Lower leg skin (tissue), 3 donors: ENCODE measurements at regions not wholly inside any gene's neighbourhood (a gene's known extent, or its start where the extent isn't known, plus 50 kb on each side); places are given as distances from the start of the nearest gene placed in this dataset.

Source experiments
- CTCF ChIP-seq, 3 donors: fragments of 450-650 bp; IDR thresholded peaks; one replicate each; pipeline ENCODE4 v1.5.1; 2016; ENCODE audit warnings: antibody characterized with exemption in 3 of 3, mild to moderate bottlenecking in 3 of 3, moderate library complexity in 2 of 3
- POLR2A ChIP-seq, 2 donors: fragments of 450-650 bp; IDR thresholded peaks; one replicate each; pipeline ENCODE4 v1.6.1; 2016 to 2017; ENCODE audit warnings: antibody characterized with exemption in 2 of 2, mild to moderate bottlenecking in 1 of 2, moderate library complexity in 1 of 2

DNA sequence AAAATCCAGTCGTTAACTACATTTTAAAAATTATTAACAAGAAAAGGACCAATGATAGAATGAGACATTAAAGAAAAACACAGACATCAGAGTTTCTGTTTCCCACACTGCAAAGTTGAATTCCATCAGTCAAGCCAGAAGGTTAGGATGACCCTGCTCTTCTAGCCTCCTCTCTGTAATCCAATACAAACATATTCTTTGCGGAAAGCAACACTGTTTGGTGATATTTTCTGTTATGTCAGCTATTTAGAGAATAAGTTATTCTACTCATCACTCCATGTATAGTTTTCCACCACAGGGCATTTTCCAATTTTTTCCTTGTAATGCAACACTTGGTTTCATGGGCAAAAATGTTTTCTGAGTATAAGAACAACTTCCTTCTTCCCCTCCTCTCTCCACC is 152.3 kb downstream of the EVX1 start:
- TF ChIP-seq CTCF (IDR thresholded peaks at IDR 0.05) (no peak), POLR2A (IDR thresholded peaks at IDR 0.05) (no peak)
